ENCODE measurements at regions not wholly inside any gene's neighbourhood (a gene's known extent, or its start where the extent isn't known, plus 50 kb on each side); places are given as distances from the start of the nearest gene placed in this dataset.

DNA sequence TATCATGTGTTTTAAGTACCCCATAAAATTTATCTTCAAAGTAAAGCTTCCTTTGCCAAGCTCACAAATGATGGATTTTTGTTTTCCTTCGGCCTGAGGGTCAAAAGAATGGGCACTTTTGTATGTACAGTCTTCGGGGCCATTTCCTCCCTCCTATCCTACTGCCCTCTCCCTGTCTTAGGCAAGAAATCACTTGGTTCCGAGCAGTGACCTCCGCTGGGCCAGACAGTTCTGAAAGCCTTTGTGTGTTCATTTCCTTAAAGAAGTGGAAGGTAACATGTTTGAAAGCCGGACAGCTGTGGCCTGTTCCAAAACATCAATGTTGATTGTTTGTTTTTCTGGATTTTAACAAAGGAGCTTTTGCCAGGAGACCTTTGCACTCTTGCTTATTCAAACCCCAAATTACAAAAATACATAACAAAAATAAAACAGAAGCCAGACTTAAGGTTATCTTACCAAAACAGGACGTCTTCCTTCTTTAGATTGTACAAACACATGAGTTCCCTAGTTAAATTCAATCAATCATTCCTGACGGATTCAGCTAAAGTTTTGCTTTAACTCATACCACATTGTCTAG is 110.6 kb upstream of the LIMCH1 start:
- TF ChIP-seq, protein P1, sequence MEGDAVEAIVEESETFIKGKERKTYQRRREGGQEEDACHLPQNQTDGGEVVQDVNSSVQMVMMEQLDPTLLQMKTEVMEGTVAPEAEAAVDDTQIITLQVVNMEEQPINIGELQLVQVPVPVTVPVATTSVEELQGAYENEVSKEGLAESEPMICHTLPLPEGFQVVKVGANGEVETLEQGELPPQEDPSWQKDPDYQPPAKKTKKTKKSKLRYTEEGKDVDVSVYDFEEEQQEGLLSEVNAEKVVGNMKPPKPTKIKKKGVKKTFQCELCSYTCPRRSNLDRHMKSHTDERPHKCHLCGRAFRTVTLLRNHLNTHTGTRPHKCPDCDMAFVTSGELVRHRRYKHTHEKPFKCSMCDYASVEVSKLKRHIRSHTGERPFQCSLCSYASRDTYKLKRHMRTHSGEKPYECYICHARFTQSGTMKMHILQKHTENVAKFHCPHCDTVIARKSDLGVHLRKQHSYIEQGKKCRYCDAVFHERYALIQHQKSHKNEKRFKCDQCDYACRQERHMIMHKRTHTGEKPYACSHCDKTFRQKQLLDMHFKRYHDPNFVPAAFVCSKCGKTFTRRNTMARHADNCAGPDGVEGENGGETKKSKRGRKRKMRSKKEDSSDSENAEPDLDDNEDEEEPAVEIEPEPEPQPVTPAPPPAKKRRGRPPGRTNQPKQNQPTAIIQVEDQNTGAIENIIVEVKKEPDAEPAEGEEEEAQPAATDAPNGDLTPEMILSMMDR (conservative IDR thresholded peaks at IDR 0.05; ENCODE audit: low read depth in 2 of 2): no peak
- TF ChIP-seq POLR2AphosphoS5 (IDR thresholded peaks at IDR 0.05; ENCODE audit: low read depth): no peak
- TF ChIP-seq, protein P2, sequence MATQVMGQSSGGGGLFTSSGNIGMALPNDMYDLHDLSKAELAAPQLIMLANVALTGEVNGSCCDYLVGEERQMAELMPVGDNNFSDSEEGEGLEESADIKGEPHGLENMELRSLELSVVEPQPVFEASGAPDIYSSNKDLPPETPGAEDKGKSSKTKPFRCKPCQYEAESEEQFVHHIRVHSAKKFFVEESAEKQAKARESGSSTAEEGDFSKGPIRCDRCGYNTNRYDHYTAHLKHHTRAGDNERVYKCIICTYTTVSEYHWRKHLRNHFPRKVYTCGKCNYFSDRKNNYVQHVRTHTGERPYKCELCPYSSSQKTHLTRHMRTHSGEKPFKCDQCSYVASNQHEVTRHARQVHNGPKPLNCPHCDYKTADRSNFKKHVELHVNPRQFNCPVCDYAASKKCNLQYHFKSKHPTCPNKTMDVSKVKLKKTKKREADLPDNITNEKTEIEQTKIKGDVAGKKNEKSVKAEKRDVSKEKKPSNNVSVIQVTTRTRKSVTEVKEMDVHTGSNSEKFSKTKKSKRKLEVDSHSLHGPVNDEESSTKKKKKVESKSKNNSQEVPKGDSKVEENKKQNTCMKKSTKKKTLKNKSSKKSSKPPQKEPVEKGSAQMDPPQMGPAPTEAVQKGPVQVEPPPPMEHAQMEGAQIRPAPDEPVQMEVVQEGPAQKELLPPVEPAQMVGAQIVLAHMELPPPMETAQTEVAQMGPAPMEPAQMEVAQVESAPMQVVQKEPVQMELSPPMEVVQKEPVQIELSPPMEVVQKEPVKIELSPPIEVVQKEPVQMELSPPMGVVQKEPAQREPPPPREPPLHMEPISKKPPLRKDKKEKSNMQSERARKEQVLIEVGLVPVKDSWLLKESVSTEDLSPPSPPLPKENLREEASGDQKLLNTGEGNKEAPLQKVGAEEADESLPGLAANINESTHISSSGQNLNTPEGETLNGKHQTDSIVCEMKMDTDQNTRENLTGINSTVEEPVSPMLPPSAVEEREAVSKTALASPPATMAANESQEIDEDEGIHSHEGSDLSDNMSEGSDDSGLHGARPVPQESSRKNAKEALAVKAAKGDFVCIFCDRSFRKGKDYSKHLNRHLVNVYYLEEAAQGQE (IDR thresholded peaks at IDR 0.05; ENCODE audit: unreplicated experiment): no peak
- TF ChIP-seq EZH2phosphoT487 (IDR thresholded peaks at IDR 0.05; ENCODE audit: unreplicated experiment): no peak
